OCI-LY3 (cell line): ENCODE measurements at regions not wholly inside any gene's neighbourhood (a gene's known extent, or its start where the extent isn't known, plus 50 kb on each side); places are given as distances from the start of the nearest gene placed in this dataset.

Source experiments
- CTCF ChIP-seq: fragments of 200-600, 300-600 bp; sonication (generic); IDR thresholded peaks from 2 replicates; pipeline ENCODE4 v1.5.1; 2014; ENCODE audit warnings: antibody characterized with exemption, low read length, low read depth
- EZH2phosphoT487 ChIP-seq: fragments of 200-600 bp; shearing (Covaris generic); IDR thresholded peaks from 2 replicates; pipeline ENCODE4 v1.6.1; 2018; ENCODE audit warnings: antibody characterized with exemption, mixed run types, low read depth

GRCh38 chr16:8402981-8403843 is 187.1 kb downstream of the TMEM114 start:
- TF ChIP-seq CTCF, result no peak
- no peak for TF ChIP-seq EZH2phosphoT487
